ENCODE measurements at regions not wholly inside any gene's neighbourhood (a gene's known extent, or its start where the extent isn't known, plus 50 kb on each side); places are given as distances from the start of the nearest gene placed in this dataset.
"Not testable (repeated sequence)": the region's sequence is repeated elsewhere in the genome, so short reads cannot be mapped to it uniquely, and the experiment has no call there.

- Histone ChIP-seq H3K27ac (no peak overlapping the region), H3K27me3 (ENCODE audit: insufficient read depth, low read depth, severe bottlenecking) (no peaks in the 10 kb centered on the region), H3K9me3 (ENCODE audit: severe bottlenecking) (no peaks in the 10 kb centered on the region), H3K36me3 (no peaks in the 10 kb centered on the region), H3K4me3 (ENCODE audit: low read depth, low read length) (no peak overlapping the region)
- no peak for TF ChIP-seq CTCF (IDR thresholded peaks at IDR 0.05; ENCODE audit: low read depth, low read length)
- no peak for DNase-seq
Measured at GRCh38 chr13:85565652-85566051, 233.6 kb downstream of the SLITRK6 start.

- no peak for DNase-seq
- Histone ChIP-seq H3K4me3 (ENCODE audit: low read depth, low read length) (no peak overlapping the region), H3K36me3 (no peaks in the 10 kb centered on the region), H3K27me3 (ENCODE audit: insufficient read depth, low read depth, severe bottlenecking) (no peaks in the 10 kb centered on the region), H3K27ac (no peak overlapping the region), H3K9me3 (ENCODE audit: severe bottlenecking) (no peaks in the 10 kb centered on the region)
- TF ChIP-seq CTCF (IDR thresholded peaks at IDR 0.05; ENCODE audit: low read depth, low read length), result no peak
Measured at GRCh38 chr13:85564598-85564997, 234.6 kb downstream of the SLITRK6 start.

GRCh38 chr13:85562282-85562681 lies 236.9 kb downstream of the SLITRK6 start:
- H3K4me3 ChIP-seq (ENCODE audit: low read depth, low read length), result no peak overlapping the region
- no peak for TF ChIP-seq CTCF (IDR thresholded peaks at IDR 0.05; ENCODE audit: low read depth, low read length)
- H3K36me3 ChIP-seq, result no peaks in the 10 kb centered on the region
- H3K27ac ChIP-seq, result no peak overlapping the region
- H3K9me3 ChIP-seq (ENCODE audit: severe bottlenecking), result no peaks in the 10 kb centered on the region
- H3K27me3 ChIP-seq (ENCODE audit: insufficient read depth, low read depth, severe bottlenecking), result no peaks in the 10 kb centered on the region
- no peak for DNase-seq

GRCh38 chr13:85557691-85558467 lies 241.3 kb downstream of the SLITRK6 start:
- H3K27me3 ChIP-seq (ENCODE audit: insufficient read depth, low read depth, severe bottlenecking), result no peaks in the 10 kb centered on the region
- no peaks in the 10 kb centered on the region for H3K36me3 ChIP-seq
- no peak overlapping the region for H3K4me3 ChIP-seq (ENCODE audit: low read depth, low read length)
- no peak for DNase-seq
- H3K9me3 ChIP-seq (ENCODE audit: severe bottlenecking), result no peaks in the 10 kb centered on the region
- no peak for TF ChIP-seq CTCF (IDR thresholded peaks at IDR 0.05; ENCODE audit: low read depth, low read length)
- no peak overlapping the region for H3K27ac ChIP-seq

- Histone ChIP-seq H3K27ac (no peak overlapping the region), H3K27me3 (ENCODE audit: insufficient read depth, low read depth, severe bottlenecking) (no peaks in the 10 kb centered on the region), H3K9me3 (ENCODE audit: severe bottlenecking) (peaks cover 8% of the 10 kb centered on the region), H3K36me3 (no peaks in the 10 kb centered on the region), H3K4me3 (ENCODE audit: low read depth, low read length) (no peak overlapping the region)
- TF ChIP-seq CTCF (IDR thresholded peaks at IDR 0.05; ENCODE audit: low read depth, low read length), result no peak
- DNase-seq, result no peak
Measured at GRCh38 chr13:85551012-85551411, 248.2 kb downstream of the SLITRK6 start.

- DNase-seq, result no peak
- TF ChIP-seq CTCF (IDR thresholded peaks at IDR 0.05; ENCODE audit: low read depth, low read length), result no peak
- Histone ChIP-seq H3K36me3 (no peaks in the 10 kb centered on the region), H3K27me3 (ENCODE audit: insufficient read depth, low read depth, severe bottlenecking) (no peaks in the 10 kb centered on the region), H3K27ac (no peak overlapping the region), H3K9me3 (ENCODE audit: severe bottlenecking) (peaks cover 8% of the 10 kb centered on the region), H3K4me3 (ENCODE audit: low read depth, low read length) (no peak overlapping the region)
Measured at GRCh38 chr13:85549819-85550218, 249.4 kb downstream of the SLITRK6 start.

- not testable (repeated sequence) for H3K4me3 ChIP-seq (ENCODE audit: low read depth, low read length); H3K36me3 ChIP-seq; H3K27ac ChIP-seq; DNase-seq; H3K9me3 ChIP-seq (ENCODE audit: severe bottlenecking); H3K27me3 ChIP-seq (ENCODE audit: insufficient read depth, low read depth, severe bottlenecking)
Measured at GRCh38 chr13:85548845-85549244, 250.4 kb downstream of the SLITRK6 start.
